HG03565 (cell line): ENCODE measurements at regions not wholly inside any gene's neighbourhood (a gene's known extent, or its start where the extent isn't known, plus 50 kb on each side); places are given as distances from the start of the nearest gene placed in this dataset.

Experiments used
- ATAC-seq: cut with Tn5 transposase; IDR thresholded peaks from one replicate; pipeline ENCODE4 v1.9.1; 2021; ENCODE audit warnings: mild to moderate bottlenecking, moderate library complexity; ENCODE audit not compliant: unreplicated experiment

DNA sequence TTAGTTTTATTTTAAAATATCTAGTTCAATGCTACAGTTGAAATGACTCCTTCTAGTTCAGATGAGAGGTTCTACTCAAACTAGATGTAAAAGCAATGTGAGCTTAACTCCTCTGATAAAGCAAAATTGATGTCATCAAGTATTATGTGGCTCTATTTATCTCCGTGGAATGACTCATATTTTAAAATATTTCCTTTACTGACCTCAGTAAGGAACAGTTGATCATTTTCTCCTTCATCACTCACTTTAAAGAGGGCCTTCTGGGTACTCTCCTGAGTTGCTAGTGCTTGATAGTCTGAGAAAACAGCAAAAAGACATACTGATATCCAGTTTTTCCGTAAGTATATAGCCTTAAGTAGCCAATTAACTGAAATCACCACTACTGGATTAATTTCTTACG, 1099.3 kb downstream of the ROBO2 start:
- no peak for ATAC-seq

DNA sequence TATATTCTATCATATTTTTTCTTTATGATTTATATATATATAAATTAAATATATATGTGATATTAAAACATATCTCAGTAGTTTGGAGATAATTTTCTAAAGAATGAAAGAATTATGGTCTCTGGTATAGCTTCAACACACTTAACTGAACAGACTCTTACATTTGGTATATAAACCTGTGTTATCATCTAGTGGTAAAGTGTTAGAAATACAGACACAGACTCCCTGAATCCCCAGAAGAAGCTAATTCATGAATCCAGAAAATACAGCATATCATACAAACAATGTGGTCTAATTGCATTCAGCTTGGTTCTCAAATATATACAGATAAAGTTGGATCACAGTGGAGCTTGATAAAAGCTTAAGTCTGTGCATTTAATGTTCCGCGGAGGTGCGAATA, 1100.4 kb downstream of the ROBO2 start:
- ATAC-seq, result no peak

DNA sequence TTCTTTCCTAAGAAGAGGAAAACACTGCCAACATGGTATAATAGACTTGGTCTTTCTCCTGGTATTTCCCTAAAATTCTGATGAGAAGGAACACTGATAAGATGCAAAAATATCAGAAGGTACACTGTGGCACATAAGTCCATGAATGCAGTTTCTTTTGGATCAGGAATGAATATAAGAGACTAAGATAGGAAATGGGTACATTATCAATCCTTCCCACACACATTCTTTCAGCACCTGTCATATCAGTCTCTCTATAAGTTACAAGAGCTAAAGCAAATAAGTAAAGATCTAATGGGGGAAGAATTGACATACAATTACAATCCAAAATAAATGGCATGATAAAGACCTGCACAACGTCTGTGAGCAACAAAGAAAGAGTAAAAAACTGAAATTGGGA, 1101.0 kb downstream of the ROBO2 start:
- no peak for ATAC-seq

DNA sequence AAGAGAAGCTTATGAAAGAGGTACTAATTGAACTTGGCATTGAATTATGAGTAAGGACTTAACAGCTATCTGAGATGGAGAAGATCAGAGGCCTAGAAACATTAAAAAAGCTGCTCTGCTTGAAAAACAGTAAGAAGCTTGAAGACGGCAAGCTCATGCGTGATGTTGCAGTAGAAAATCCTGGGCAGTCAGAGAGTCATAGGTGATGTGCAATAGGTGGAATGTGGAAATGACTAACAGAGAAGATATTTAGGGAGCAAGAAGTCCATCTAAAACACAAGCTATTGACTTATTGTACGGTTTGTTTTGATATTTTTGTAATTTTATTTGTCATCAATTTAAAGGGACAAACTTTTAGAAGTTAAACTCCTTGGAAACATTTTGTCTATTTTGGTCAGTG, 1101.4 kb downstream of the ROBO2 start:
- ATAC-seq, result no peak

DNA sequence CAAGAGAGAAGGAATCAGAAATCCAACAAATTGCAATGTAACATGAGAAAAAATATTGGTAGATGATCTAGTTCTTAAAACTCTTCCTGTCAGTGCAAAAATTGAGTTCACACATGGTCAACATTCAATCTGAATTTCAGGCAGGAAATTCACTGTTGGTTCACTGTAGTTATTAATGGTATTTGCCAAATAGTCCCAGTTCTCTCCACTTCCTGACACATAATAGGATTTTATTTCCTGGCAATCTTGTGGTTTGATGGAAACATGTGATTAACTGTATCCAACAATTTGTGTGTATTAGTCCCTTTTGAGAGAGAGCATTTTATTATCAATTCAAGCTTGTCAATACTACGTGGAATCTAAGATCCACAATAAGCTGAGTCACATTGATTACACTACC, 1103.1 kb downstream of the ROBO2 start:
- no peak for ATAC-seq

DNA sequence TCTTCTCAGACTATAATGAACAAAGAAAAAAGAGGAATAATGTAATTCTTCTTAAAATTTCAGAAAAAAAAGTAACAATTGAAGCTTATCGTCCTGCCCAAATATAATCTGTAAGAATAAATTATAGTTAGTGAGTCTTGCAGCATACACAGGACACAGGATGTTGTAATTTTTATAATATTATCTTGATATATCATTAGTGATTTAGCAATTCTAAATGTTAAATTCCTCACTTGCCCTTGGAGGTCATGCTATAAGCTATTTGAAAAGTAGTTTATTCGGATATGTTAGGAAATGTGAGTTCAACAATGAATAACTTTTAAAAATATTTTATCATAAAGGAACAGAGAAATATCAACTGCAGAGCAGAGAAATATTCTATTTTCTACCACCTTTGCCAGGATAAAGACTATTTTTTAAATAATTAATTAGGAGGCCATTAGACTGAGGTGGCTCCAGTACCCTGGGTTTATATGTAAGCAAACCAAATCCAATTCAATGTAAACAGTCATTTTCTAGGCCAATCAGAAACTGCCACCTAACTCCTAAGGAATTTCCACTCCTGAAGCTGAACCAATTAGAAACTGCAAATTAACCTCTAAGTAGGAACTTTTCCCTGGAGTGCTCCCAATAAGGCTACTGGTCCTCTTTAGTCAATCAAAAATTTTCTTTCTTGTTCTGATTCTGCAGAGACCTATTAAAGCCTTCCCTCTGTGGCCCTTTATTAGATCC, 1109.3 kb downstream of the ROBO2 start:
- no peak for ATAC-seq

DNA sequence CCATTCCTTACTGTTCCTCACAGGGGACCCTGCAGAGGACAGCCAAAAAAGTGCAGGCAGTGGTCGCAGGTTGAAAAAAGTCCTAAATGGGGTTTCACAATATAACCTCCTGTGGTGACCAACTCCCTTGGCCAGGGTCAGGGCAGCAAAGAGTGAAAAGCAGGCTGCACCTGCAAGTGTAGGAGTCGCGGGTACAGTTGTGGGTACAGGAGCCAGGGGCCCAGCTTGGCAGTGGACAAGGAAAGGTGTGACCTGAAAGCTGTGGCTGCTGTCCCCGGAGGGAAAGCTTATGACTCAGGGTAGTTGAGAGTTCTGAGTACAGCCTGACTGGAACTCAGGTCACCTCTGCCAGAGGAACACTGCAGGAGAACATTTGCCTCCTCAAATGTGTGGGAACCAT, 1114.1 kb downstream of the ROBO2 start:
- no peak for ATAC-seq

DNA sequence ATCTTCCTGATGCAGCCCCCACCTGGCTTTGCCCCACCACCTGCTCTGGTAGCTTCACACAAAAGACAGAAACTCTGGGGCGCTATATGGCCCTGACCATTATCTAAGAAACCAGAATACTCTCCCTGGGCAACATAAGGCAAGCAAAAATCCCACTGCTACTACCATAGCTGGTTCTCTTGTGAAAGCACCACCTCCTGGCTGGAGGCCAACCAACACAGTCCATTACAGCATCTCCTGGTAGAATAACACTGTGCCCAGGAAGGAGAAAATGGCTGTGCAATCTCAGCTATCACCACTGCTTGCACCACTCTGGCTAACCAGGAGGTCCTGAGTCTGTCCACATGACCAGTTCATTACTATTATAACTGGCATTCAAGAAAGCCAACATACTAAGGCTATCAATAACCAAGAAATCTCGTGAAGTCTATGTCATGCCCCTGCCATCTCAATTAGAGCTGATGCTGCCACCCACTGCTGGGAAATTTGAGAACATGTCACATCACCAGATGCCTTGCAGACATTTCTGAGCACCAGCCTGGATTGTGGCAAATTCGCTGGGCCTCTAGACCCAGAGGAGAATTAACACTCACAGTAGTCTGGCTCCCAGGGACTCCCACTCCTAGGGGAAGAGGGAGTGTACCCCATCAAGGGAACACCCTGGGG, 1114.8 kb downstream of the ROBO2 start:
- ATAC-seq, result no peak

DNA sequence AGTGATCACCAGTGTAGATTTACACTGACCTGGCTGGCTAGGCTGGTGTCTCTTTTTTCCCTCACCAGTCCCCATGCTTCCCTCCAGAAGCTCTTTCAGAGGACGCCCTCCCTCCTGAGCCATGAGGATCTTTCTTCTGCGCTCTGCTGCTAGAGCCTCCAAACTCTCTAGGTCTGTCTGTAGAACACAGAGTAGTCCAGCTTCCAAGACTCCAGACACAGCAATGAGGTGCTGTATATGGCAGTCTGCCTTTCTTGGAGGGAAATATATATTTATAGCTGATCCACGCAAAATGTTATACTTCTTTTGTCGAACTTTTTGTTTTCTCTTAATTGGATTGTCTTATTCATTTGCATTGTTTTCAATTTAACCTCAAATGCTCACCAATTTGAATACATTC, 1121.8 kb downstream of the ROBO2 start:
- ATAC-seq, result no peak

DNA sequence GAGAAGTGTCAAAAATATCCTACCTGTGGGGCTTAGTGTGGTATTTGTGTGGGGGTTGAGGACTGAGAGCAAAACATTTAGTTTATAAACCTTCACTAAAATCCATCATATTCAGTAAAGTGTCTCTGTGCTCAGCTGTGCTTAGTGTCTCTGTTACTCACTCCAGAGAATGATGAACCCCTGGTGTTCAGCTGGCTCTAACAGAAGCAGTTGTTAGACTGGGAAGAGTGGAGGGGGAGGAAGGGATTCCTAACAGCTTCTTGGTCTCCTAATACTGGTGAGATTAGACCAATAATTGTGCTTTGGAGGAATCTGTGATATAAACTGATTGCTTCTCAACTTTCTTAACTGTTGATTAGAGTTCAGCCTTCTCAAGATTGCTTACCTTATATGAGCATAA, 1123.5 kb downstream of the ROBO2 start:
- no peak for ATAC-seq

DNA sequence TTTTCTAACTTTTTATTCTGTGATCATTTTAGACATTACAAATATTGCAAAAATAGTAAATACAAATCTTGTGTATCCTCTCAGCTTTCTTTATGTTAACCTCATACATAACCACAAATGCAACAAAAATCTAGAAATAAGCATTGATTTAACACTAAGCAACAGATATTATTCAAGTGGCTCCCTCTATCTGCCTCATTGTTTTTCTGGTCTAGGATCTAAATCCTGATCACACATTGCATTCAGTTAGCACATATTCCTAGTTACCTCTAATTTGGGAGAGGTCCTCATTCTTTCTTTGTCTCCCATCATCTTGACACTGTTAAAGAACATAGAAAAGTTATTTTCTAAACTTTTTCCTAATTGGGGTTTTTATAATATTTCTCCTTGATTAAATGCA, 1126.0 kb downstream of the ROBO2 start:
- ATAC-seq, result no peak

DNA sequence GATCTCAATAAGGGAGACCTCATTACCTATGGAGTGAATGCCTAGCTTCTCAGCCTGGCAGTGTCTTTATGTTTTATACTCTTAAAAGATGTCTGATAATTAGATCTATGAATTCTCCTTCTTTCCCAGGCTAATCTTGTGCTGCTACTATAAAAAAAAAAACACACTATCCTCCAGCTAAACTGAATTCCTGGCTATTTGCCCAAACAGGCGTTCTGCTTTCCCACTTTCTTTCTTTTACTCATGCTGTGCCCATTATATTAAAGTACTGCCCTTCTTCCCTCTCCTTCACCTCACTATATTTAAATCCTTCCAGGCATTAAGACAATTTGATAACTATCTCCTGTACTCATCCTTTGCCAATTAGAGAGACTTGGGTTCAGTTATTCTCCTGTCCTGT, 1134.9 kb downstream of the ROBO2 start:
- ATAC-seq, result no peak

DNA sequence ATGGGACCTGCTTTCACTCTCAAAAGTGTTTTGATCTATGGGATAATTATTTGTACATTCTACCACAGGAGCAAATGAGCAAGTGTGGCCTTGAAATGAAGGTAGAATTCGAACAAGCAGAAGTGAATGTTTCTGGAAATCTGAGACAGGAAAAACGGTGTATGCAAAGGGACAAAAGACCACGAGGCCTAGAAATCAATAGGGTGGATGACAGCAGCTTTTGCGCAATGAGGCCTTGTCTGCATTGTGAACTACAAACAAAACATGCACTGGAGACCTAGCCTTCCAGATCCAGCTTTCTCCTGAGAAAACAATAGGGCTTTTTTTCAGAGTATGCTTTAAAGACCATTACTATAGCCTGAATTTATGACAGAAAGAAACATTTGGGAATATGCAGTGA, 1137.0 kb downstream of the ROBO2 start:
- no peak for ATAC-seq

DNA sequence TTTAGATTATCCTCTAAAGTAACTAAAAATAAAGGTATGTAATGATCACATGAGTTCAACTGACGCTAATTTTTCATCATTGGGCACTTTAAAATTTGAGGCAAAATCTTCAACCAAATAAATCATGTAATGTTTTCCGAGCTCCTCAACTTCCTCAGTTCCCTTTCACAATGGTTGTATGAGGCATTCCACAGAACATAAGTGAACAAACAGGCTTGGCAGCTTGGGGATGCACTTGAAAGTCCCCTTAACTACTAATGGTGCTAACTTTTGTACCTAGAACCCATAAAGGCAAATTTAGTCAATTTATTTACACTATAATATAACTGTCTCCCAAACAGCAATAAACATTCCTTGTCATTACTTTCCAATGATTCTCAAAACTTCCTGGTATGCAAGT, 1137.9 kb downstream of the ROBO2 start:
- no peak for ATAC-seq

DNA sequence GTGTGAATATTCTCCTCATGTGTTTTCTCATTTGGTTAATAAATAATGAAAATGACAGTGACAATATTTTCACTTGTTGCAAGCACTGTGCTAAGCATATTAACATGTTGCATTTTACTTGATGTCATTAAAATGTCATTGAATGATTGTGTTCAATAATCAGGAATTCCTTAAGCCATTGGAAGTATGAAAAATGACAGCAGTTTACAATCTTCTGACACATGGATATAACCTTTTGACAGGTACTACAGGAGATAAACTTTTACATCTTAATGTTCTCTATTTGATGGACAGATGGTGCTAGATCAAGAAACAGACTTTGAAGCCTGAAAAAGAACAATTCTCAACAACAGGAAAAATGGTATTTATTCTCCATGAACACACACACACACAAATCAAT, 1138.3 kb downstream of the ROBO2 start:
- no peak for ATAC-seq

DNA sequence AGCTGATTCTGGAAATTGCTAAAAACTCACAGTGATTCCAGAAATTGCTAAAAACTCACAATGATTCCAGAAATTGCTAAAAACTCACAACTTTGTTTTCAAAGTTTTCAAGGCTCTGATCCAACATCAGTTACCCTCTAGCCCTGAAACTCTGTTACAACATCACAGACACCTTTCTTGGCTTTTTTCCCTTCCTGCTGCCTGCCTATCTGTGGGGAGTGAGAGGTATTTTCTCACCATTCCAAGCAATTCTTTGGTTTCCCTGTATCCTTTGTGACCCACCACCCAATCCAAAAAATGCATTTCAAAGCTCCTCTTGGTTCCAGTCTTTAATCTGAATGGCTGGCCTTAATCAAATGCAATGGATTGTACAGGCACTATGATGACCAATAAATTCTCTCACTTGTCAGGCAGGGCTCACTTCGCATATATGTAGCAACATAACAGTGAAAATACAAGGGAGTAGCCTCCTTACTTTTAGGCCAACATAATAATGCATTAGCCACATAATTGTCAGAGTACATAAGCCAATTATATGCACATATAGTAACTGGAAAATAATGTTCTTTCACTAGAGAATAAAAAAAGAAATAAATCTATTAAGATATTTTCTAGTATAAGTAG, 1139.0 kb downstream of the ROBO2 start:
- ATAC-seq, result no peak

DNA sequence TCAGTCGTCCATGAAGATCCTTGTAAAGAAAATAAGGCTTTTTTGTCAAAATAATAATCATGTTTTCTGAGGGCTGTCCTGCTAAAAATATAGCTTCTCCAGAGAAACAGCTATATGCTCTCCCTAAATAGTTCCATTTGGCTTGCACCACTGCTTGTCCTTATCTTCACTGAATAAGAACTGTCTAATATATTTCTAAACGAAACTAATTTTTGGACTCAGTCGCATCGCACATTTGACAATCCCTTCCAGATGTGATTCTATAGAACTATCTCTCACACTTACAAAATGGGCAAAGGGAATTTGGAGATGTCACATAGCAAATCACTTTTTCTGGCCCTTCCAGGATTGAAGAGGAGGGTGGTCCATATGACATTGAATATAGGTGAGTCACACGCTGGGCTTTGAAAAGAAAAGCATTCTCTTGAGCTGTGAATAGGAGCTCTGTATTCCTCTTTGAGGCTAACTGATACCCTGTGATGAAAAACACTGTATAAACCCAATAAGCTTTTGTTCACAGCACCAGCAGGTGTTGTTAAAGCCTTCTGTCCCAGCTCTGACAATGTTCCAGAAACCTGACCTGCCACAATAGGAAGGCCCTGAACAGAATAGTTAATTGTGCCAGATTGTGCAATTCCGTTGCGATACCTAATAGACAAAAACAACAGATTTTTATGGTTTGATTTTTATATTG, 1144.2 kb downstream of the ROBO2 start:
- no peak for ATAC-seq

DNA sequence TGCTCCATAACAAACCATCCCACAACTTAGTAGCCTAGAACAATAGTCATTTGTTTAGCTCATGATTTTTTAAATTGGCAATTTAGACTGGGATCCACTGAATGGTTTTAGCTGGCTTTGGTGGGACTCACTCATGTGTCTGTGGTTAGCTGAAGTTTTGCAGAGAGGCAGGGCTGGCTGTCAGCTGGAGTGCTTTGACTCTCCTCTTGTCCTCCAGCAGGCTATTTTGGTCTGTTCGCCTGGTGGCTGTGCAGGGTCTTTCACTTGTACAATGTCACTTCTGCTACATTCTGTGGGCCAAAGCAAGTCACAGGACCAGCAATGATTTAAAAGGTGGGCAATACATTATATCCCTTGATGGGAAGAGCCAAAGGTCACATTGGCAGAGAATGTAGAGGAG, 1146.5 kb downstream of the ROBO2 start:
- ATAC-seq, result no peak

DNA sequence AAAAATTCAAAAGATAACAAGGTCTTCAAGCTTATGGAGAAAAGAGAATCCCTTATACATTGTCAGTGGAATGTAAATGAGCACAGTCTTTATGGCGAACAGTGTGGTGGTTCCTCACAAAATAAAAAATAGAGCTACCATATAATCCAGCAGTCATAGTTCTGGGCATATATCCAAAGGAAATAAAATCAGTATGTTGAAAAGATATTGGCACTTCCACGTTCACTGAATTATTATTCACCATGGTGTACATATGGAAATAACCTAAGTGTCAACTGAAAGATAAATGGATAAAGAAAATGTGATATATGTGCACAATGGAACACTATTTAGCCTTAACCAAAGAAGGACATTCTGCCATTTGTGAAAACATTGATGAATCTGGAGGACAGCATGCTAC, 1161.2 kb downstream of the ROBO2 start:
- ATAC-seq, result no peak

DNA sequence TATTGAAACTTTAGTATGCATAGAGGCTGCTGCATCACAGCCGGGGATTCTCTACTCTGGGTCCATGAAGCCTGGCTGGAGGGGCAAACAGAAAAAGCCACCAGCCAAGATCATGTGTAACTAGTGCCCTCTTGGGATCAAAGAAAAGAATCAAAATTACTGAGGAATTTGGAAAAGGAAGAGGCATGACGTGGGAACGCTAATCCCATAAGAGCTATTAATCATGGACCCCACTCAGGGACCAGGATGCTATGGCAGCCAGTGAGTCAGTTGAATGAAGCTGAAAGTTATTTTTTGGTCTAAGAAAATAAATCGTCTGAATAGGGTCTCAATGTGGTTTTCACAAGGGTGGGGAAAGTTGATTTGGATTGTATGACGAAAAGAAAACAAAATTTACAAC, 1165.1 kb downstream of the ROBO2 start:
- no peak for ATAC-seq

DNA sequence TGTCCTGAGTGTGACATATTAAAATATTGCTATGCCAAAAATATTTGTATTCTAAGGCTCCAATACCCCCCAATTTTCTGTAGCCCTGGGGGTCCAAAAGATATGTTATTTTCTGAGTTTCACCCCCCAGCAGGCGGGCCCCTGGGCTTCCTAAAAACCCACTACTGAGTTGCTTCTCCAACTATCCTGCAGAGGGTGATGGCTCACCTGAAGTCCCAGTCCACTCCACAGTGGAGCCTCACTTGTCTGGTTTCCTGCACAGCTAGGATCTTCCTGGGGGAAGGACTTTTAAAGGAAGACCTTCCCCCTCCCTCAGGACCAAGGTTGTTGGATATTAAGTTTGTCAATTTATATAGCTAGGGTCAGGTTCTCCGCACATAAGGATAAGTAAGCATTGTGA, 1181.4 kb downstream of the ROBO2 start:
- ATAC-seq, result no peak

DNA sequence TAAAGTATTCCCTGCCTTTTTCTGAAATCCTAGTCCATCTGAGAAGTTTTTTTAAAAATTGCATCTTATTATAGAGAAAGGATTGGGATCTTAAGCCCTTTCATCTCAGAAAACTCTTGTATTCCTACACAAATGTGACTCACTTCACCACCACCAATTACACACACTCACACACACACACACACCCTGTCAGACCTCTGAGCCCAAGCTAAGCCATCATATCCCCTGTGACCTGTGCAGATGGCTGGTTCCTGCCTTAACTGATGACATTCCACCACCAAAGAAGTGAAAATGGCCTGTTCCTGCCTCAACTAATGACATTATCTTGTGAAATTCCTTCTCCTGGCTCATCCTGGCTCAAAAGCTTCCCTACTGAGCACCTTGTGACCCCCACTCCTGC, 1181.9 kb downstream of the ROBO2 start:
- no peak for ATAC-seq
